PC-9 (cell line): ENCODE measurements at regions not wholly inside any gene's neighbourhood (a gene's known extent, or its start where the extent isn't known, plus 50 kb on each side); places are given as distances from the start of the nearest gene placed in this dataset.

Experiments
- BruUV-seq: library from RNA; stranded (reverse); fragments of 400-500 nt; replicated peaks from 2 replicates; lab custom pipeline; 2021; lab: Mats Ljungman, UMichigan
- CTCF ChIA-PET: fragments of 300-600 bp; sonication (Branson Sonifier 250); formaldehyde crosslinking; loops from one replicate; lab custom pipeline; 2022; ENCODE audit warnings: antibody characterized with exemption; lab: Charles Lee
- POLR2A ChIA-PET: fragments of 300-600 bp; sonication (Branson Sonifier 250); formaldehyde crosslinking; loops from one replicate; lab custom pipeline; 2022; ENCODE audit warnings: antibody characterized with exemption; ENCODE audit not compliant: unreplicated experiment; lab: Charles Lee
- DNase-seq, 2 experiments: peaks; one replicate each; pipeline versions ENCODE4 v3.0.0 to v3.0.0-alpha.2; 2015 to 2022; ENCODE audit warnings: mixed read lengths in 1 of 2
- H2AFZ ChIP-seq: fragments of 200-600 bp; sonication (generic); 2 replicates; pipeline ENCODE4 v1.8.1; 2017; ENCODE audit warnings: antibody characterized with exemption
- H3F3A ChIP-seq: fragments of 200-600 bp; sonication (generic); 2 replicates; pipeline ENCODE4 v1.8.1; 2017; ENCODE audit warnings: antibody characterized with exemption, mild to moderate bottlenecking, low read depth; ENCODE audit not compliant: insufficient read depth
- H3K27ac ChIP-seq: fragments of 200-600 bp; sonication (generic); 2 replicates; pipeline ENCODE4 v1.6.1; 2016; ENCODE audit warnings: mixed run types
- H3K27me3 ChIP-seq: fragments of 200-600 bp; sonication (generic); 2 replicates; pipeline ENCODE4 v1.6.1; 2016; ENCODE audit warnings: low read depth, mixed run types; ENCODE audit not compliant: insufficient read depth
- H3K36me3 ChIP-seq: fragments of 200-600 bp; sonication (generic); 2 replicates; pipeline ENCODE4 v1.6.1; 2016; ENCODE audit warnings: low read depth, mixed run types
- H3K4me1 ChIP-seq: fragments of 200-600 bp; sonication (generic); replicated peaks from 2 replicates; pipeline ENCODE4 v1.6.1; 2016; ENCODE audit warnings: mixed run types; ENCODE audit not compliant: insufficient read depth
- H3K4me2 ChIP-seq: fragments of 200-600 bp; sonication (generic); 2 replicates; pipeline ENCODE4 v1.6.1; 2017; ENCODE audit warnings: mixed run types
- H3K4me3 ChIP-seq: fragments of 200-600 bp; sonication (generic); 2 replicates; pipeline ENCODE4 v1.6.1; 2016; ENCODE audit warnings: mixed run types
- H3K79me2 ChIP-seq: fragments of 200-600 bp; sonication (generic); 2 replicates; pipeline ENCODE4 v1.6.1; 2017; ENCODE audit warnings: low read depth, mixed run types
- H3K9me2 ChIP-seq: fragments of 200-600 bp; sonication (generic); 2 replicates; pipeline ENCODE4 v1.8.1; 2017; ENCODE audit warnings: mild to moderate bottlenecking; ENCODE audit not compliant: insufficient read depth
- H3K9me3 ChIP-seq: fragments of 200-600 bp; sonication (generic); 2 replicates; pipeline ENCODE4 v1.8.1; 2016; ENCODE audit warnings: low read depth; ENCODE audit not compliant: insufficient read depth
- H4K20me1 ChIP-seq: fragments of 200-600 bp; sonication (generic); 2 replicates; pipeline ENCODE4 v1.8.1; 2017; ENCODE audit not compliant: insufficient read depth
- EZH2 ChIP-seq: fragments of 200-600 bp; sonication (generic); IDR thresholded peaks from 2 replicates; pipeline ENCODE4 v1.8.0; 2017; ENCODE audit warnings: antibody characterized with exemption, low read depth
- intact Hi-C: fragments of 100-400 bp; cut with micrococcal nuclease; formaldehyde crosslinking; loops from one replicate; pipeline ENCODE4 v1.10.0; 2022; ENCODE audit not compliant: unreplicated experiment
- TF ChIP-seq, protein P1 (sequence below): fragments of 200-600 bp; sonication (generic); conservative IDR thresholded peaks from 2 replicates; pipeline ENCODE4 v1.6.1; 2017; ENCODE audit warnings: mixed run types, antibody characterized with exemption, mild to moderate bottlenecking, moderate library complexity

DNA sequence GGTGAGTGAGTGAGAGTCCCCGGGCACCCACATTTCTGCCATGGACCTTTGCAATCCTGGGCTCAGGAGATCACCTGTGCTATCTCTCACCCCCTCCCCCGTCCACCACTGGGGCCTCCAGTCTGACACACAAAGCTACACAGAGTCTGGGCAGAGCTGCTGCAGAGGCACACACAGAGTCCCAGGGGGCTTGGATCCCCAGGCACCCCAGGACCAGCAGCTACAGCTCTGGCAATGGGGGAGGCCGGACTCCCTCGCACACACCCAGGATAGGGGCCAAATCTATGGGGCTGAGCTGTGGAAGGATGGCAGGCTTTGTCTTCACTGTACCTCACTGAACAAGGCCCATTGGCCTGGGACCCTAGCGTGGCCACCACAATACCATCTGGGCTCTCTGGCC, 328.8 kb downstream of the MAN2A1 start:
- no peaks in the 10 kb centered on the region for H3K9me2 ChIP-seq
- no peaks in the 10 kb centered on the region for H3K36me3 ChIP-seq
- H2AFZ ChIP-seq, result no peak overlapping the region
- H3F3A ChIP-seq, result no peaks in the 10 kb centered on the region
- POLR2A ChIA-PET, result no interaction called here
- DNase-seq, result no peak
- no peaks in the 10 kb centered on the region for H3K4me1 ChIP-seq
- no peaks in the 10 kb centered on the region for H3K9me3 ChIP-seq
- no peak overlapping the region for H3K27ac ChIP-seq
- H3K4me3 ChIP-seq, result no peak overlapping the region
- H4K20me1 ChIP-seq, result no peaks in the 10 kb centered on the region
- peaks cover 13% of the 10 kb centered on the region; the same call in 1 of the 2 replicates for H3K27me3 ChIP-seq
- CTCF ChIA-PET, result no interaction called here
- no TSS peak for BruUV-seq
- H3K4me2 ChIP-seq, result no peak overlapping the region
- TF ChIP-seq, protein P1, sequence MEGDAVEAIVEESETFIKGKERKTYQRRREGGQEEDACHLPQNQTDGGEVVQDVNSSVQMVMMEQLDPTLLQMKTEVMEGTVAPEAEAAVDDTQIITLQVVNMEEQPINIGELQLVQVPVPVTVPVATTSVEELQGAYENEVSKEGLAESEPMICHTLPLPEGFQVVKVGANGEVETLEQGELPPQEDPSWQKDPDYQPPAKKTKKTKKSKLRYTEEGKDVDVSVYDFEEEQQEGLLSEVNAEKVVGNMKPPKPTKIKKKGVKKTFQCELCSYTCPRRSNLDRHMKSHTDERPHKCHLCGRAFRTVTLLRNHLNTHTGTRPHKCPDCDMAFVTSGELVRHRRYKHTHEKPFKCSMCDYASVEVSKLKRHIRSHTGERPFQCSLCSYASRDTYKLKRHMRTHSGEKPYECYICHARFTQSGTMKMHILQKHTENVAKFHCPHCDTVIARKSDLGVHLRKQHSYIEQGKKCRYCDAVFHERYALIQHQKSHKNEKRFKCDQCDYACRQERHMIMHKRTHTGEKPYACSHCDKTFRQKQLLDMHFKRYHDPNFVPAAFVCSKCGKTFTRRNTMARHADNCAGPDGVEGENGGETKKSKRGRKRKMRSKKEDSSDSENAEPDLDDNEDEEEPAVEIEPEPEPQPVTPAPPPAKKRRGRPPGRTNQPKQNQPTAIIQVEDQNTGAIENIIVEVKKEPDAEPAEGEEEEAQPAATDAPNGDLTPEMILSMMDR, result no peak
- no peak for TF ChIP-seq EZH2
- no peaks in the 10 kb centered on the region for H3K79me2 ChIP-seq
- intact Hi-C loops, result no loop called here

DNA sequence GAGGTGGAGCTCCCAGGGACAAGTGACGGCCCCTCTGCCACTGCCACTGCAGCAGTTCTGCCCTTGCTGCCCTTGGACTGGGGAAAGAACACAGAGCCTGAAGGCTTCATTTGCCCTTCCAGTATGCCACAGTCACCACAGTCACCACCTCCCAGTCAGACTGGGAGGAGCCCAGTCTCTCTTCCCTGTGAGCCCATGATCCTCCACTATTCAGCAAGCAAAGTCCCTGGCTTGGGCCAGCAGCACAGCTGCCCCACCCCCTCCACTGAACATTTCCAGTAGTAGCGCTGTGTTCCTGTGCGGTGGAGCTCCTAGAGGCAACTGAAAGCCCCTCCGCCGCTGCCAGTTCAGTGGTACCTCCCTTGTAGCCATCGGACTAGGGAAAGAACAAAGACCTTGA, 329.4 kb downstream of the MAN2A1 start:
- no peaks in the 10 kb centered on the region for H3K4me1 ChIP-seq
- H3F3A ChIP-seq, result no peaks in the 10 kb centered on the region
- no peak overlapping the region for H3K4me3 ChIP-seq
- no peaks in the 10 kb centered on the region for H3K9me3 ChIP-seq
- intact Hi-C loops, result no loop called here
- H3K27me3 ChIP-seq, result peaks cover 13% of the 10 kb centered on the region; the same call in 1 of the 2 replicates
- no peak overlapping the region for H2AFZ ChIP-seq
- no peaks in the 10 kb centered on the region for H3K9me2 ChIP-seq
- BruUV-seq, result no TSS peak
- CTCF ChIA-PET, result no interaction called here
- no peaks in the 10 kb centered on the region for H3K36me3 ChIP-seq
- H3K27ac ChIP-seq, result no peak overlapping the region
- H4K20me1 ChIP-seq, result no peaks in the 10 kb centered on the region
- POLR2A ChIA-PET, result no interaction called here
- H3K79me2 ChIP-seq, result no peaks in the 10 kb centered on the region
- no peak overlapping the region for H3K4me2 ChIP-seq
- DNase-seq, result no peak
- TF ChIP-seq EZH2, result no peak
- TF ChIP-seq, protein P1, result no peak

DNA sequence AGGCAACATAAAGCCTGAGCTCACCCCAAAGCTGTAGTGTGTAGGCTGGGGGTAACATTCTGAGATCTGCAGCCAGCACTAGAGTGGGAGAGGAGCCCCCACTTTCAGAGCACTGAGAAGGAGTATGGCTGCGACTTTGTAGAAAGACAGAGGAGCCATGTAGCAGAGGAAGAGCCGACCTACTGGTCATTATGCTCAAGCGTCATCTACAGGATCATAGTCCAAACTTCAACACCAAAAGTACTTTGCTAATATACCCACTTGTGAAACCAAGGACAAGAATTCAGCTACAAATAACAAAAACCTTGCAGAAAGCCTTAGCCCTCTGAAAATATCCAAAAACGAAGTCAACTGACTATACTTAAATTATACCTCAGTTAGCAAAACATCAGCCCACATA, 330.1 kb downstream of the MAN2A1 start:
- ChIA-PET CTCF (interaction anchor here (0.6 kb wide), 1 partner anchor 190 kb away, joined by 7 read pairs; no protein-coding TSS in a partner anchor), POLR2A (no interaction called here)
- H3K27me3 ChIP-seq, result peaks cover 13% of the 10 kb centered on the region; the same call in 1 of the 2 replicates
- TF ChIP-seq, protein P1, result no peak
- TF ChIP-seq EZH2, result no peak
- H3K36me3 ChIP-seq, result no peaks in the 10 kb centered on the region
- DNase-seq, result no peak
- H3K9me2 ChIP-seq, result no peaks in the 10 kb centered on the region
- H3K4me1 ChIP-seq, result no peaks in the 10 kb centered on the region
- H3K4me2 ChIP-seq, result no peak overlapping the region
- H4K20me1 ChIP-seq, result no peaks in the 10 kb centered on the region
- H3F3A ChIP-seq, result no peaks in the 10 kb centered on the region
- no peak overlapping the region for H3K27ac ChIP-seq
- H3K79me2 ChIP-seq, result no peaks in the 10 kb centered on the region
- no peak overlapping the region for H3K4me3 ChIP-seq
- BruUV-seq, result no TSS peak
- H2AFZ ChIP-seq, result no peak overlapping the region
- intact Hi-C loops, result no loop called here
- no peaks in the 10 kb centered on the region for H3K9me3 ChIP-seq
